CD8-positive, alpha-beta memory T cell (primary cell): ENCODE measurements at regions not wholly inside any gene's neighbourhood (a gene's known extent, or its start where the extent isn't known, plus 50 kb on each side); places are given as distances from the start of the nearest gene placed in this dataset.
"Not testable (repeated sequence)": the region's sequence is repeated elsewhere in the genome, so short reads cannot be mapped to it uniquely, and the experiment has no call there.

Source experiments
- CTCF ChIA-PET: fragments of 350-600 bp; sonication (Branson Sonifier 250); formaldehyde crosslinking; loops from one replicate; lab custom pipeline; 2021; ENCODE audit warnings: antibody characterized with exemption; lab: Charles Lee
- POLR2A ChIA-PET: fragments of 350-600 bp; sonication (Branson Sonifier 250); formaldehyde crosslinking; loops from one replicate; lab custom pipeline; 2021; ENCODE audit warnings: antibody characterized with exemption; lab: Charles Lee
- DNase-seq, 5 donors: peaks; one replicate each; pipeline versions ENCODE4 v3.0.0 to v3.0.0-alpha.2; 2020 to 2022; ENCODE audit warnings: mixed read lengths in 1 of 5
- H3K27ac ChIP-seq: one replicate; pipeline ENCODE4 v1.7.0; 2013; ENCODE audit warnings: low read depth, mild to moderate bottlenecking, low read length, moderate library complexity
- H3K27me3 ChIP-seq: 2 replicates; pipeline ENCODE4 v1.7.0; 2013; ENCODE audit warnings: low read length, mild to moderate bottlenecking; ENCODE audit not compliant: insufficient read depth, poor library complexity, severe bottlenecking
- H3K36me3 ChIP-seq: 2 replicates; pipeline ENCODE4 v1.7.0; 2013; ENCODE audit warnings: mild to moderate bottlenecking, low read length, moderate library complexity; ENCODE audit not compliant: insufficient read depth
- H3K4me1 ChIP-seq: 2 replicates; pipeline ENCODE4 v1.7.0; 2013; ENCODE audit warnings: mild to moderate bottlenecking, low read length, moderate library complexity; ENCODE audit not compliant: insufficient read depth
- H3K4me3 ChIP-seq: 2 replicates; pipeline ENCODE4 v1.7.0; 2013; ENCODE audit warnings: mild to moderate bottlenecking, low read length
- H3K9me3 ChIP-seq: 2 replicates; pipeline ENCODE4 v1.7.0; 2013; ENCODE audit warnings: mild to moderate bottlenecking, low read length
- H3K27ac Mint-ChIP-seq, 8 donors: one replicate each; pipeline ENCODE4 v1.8.0; 2020 to 2021; ENCODE audit warnings: mixed read lengths in 8 of 8, mild to moderate bottlenecking in 6 of 8, inconsistent platforms in 3 of 8, moderate library complexity in 3 of 8
- H3K27me3 Mint-ChIP-seq, 2 donors: one replicate each; pipeline ENCODE4 v1.8.0; 2020 to 2021; ENCODE audit warnings: mixed read lengths in 2 of 2, mild to moderate bottlenecking in 1 of 2, moderate library complexity in 1 of 2
- H3K36me3 Mint-ChIP-seq, 3 donors: one replicate each; pipeline ENCODE4 v1.8.0; 2020 to 2021; ENCODE audit warnings: mixed read lengths in 3 of 3, inconsistent platforms in 1 of 3, mild to moderate bottlenecking in 1 of 3
- H3K4me1 Mint-ChIP-seq, 3 donors: one replicate each; pipeline ENCODE4 v1.8.0; 2020 to 2021; ENCODE audit warnings: mixed read lengths in 3 of 3, inconsistent platforms in 1 of 3, mild to moderate bottlenecking in 1 of 3
- H3K4me3 Mint-ChIP-seq, 7 donors: one replicate each; pipeline ENCODE4 v1.8.0; 2020 to 2021; ENCODE audit warnings: mixed read lengths in 7 of 7, mild to moderate bottlenecking in 6 of 7, moderate library complexity in 4 of 7, inconsistent platforms in 2 of 7
- H3K9me3 Mint-ChIP-seq, 5 donors: one replicate each; pipeline ENCODE4 v1.8.0; 2020 to 2022; ENCODE audit warnings: mixed read lengths in 5 of 5, mild to moderate bottlenecking in 3 of 5, moderate library complexity in 2 of 5, inconsistent platforms in 1 of 5

GRCh38 chr13:105841286-105841685, 694.2 kb downstream of the EFNB2 start:
- DNase-seq, result no peak
- ChIA-PET CTCF (no interaction called here), POLR2A (no interaction called here)
- no peak overlapping the region for H3K27ac ChIP-seq
- peaks cover 0 to 6% (median 1%) of the 10 kb centered on the region in 5 donors for H3K9me3 Mint-ChIP-seq
- H3K4me3 ChIP-seq, result no peak overlapping the region
- H3K4me3 Mint-ChIP-seq, result no peak overlapping the region
- no peaks in the 10 kb centered on the region for H3K27me3 ChIP-seq
- no peaks in the 10 kb centered on the region for H3K4me1 Mint-ChIP-seq
- H3K4me1 ChIP-seq, result no peaks in the 10 kb centered on the region
- H3K27me3 Mint-ChIP-seq, result no peaks in the 10 kb centered on the region
- no peak overlapping the region for H3K27ac Mint-ChIP-seq
- H3K9me3 ChIP-seq, result no peaks in the 10 kb centered on the region
- no peaks in the 10 kb centered on the region for H3K36me3 ChIP-seq
- no peaks in the 10 kb centered on the region for H3K36me3 Mint-ChIP-seq

GRCh38 chr13:105838231-105838630, 697.2 kb downstream of the EFNB2 start:
- Mint-ChIP-seq H3K4me1 (no peaks in the 10 kb centered on the region), H3K27ac (no peak overlapping the region), H3K9me3 (peaks cover 0 to 4% (median 0%) of the 10 kb centered on the region in 5 donors), H3K36me3 (no peaks in the 10 kb centered on the region), H3K27me3 (no peaks in the 10 kb centered on the region), H3K4me3 (no peak overlapping the region)
- H3K9me3 ChIP-seq, result no peaks in the 10 kb centered on the region
- no peaks in the 10 kb centered on the region for H3K27me3 ChIP-seq
- CTCF ChIA-PET, result no interaction called here
- no peak overlapping the region for H3K4me3 ChIP-seq
- H3K27ac ChIP-seq, result no peak overlapping the region
- no peaks in the 10 kb centered on the region for H3K4me1 ChIP-seq
- no peak for DNase-seq
- POLR2A ChIA-PET, result no interaction called here
- H3K36me3 ChIP-seq, result no peaks in the 10 kb centered on the region

DNA sequence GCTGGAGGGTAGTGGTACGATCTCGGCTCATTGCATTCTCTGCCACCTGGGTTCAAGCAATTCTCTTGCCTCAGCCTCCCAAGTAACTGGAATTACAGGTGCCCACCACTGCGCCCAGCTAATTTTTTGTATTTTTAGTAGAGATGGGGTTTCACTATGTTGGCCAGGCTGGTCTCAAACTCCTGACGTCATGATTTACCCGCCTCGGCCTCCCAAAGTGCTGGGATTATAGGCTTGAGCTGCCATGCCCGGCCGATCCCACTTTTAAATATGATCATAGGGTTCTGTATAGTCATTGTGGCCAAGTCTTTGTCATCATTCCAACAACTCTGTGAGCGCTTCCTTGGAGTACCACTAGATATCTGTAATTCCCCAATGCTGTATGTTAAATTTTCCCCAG, 698.2 kb downstream of the EFNB2 start:
- H3K9me3 Mint-ChIP-seq, H3K4me3 ChIP-seq, H3K27me3 ChIP-seq, DNase-seq, H3K27ac ChIP-seq, CTCF ChIA-PET, H3K4me1 ChIP-seq, H3K4me3 Mint-ChIP-seq, H3K27ac Mint-ChIP-seq, POLR2A ChIA-PET, H3K36me3 ChIP-seq, H3K9me3 ChIP-seq, H3K36me3 Mint-ChIP-seq, H3K4me1 Mint-ChIP-seq, H3K27me3 Mint-ChIP-seq: not testable (repeated sequence)

GRCh38 chr13:105830821-105831220, 704.6 kb downstream of the EFNB2 start:
- Histone ChIP-seq H3K27me3 (no peaks in the 10 kb centered on the region), H3K9me3 (no peaks in the 10 kb centered on the region), H3K27ac (no peak overlapping the region), H3K4me1 (no peaks in the 10 kb centered on the region), H3K36me3 (no peaks in the 10 kb centered on the region), H3K4me3 (no peak overlapping the region)
- H3K4me3 Mint-ChIP-seq, result no peak overlapping the region
- no peak for DNase-seq
- H3K27ac Mint-ChIP-seq, result no peak overlapping the region
- ChIA-PET CTCF (no interaction called here), POLR2A (no interaction called here)
- no peaks in the 10 kb centered on the region for H3K36me3 Mint-ChIP-seq
- H3K4me1 Mint-ChIP-seq, result no peaks in the 10 kb centered on the region
- H3K27me3 Mint-ChIP-seq, result no peaks in the 10 kb centered on the region
- H3K9me3 Mint-ChIP-seq, result peaks cover 0 to 6% (median 0%) of the 10 kb centered on the region in 5 donors

DNA sequence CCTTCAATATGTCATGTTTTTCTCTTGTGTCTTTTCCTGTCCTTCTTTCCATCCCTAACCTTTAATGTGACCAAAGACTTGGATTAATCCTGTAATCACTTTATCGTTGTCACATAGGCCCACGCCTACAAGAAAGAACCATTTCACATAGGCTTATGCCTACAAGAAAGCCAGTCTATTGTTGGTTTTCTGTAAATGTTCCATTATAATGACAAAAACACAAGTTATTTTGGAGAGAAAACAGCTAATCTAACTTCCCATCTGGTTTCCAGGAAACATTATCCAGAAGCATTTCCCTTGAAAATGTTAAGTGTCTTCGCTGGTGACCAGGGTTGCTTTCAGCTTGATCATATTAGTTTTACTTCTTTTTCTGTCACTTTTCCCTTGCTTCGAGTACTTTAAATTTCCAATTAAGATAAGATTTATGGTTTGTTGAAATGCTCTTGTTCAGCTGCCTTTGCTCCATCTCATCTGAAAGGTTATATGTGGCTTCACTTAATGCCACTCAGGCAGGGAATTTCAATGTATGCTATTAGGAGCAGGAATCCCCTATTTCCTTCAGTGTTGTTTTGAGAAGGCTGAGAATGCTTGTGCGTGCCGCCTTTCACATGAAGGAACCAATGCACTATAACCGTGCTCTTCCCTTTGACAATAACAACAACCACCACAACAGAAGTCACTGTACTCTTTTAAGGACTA, 708.2 kb downstream of the EFNB2 start:
- ChIA-PET CTCF (no interaction called here), POLR2A (no interaction called here)
- no peaks in the 10 kb centered on the region for H3K36me3 Mint-ChIP-seq
- no peaks in the 10 kb centered on the region for H3K27me3 ChIP-seq
- H3K27ac ChIP-seq, result no peak overlapping the region
- peaks cover 0 to 5% (median 0%) of the 10 kb centered on the region in 5 donors for H3K9me3 Mint-ChIP-seq
- no peaks in the 10 kb centered on the region for H3K36me3 ChIP-seq
- H3K4me1 ChIP-seq, result no peaks in the 10 kb centered on the region
- H3K9me3 ChIP-seq, result no peaks in the 10 kb centered on the region
- H3K4me3 Mint-ChIP-seq, result no peak overlapping the region
- H3K4me1 Mint-ChIP-seq, result no peaks in the 10 kb centered on the region
- no peaks in the 10 kb centered on the region for H3K27me3 Mint-ChIP-seq
- no peak overlapping the region for H3K27ac Mint-ChIP-seq
- H3K4me3 ChIP-seq, result no peak overlapping the region
- DNase-seq, result no peak

DNA sequence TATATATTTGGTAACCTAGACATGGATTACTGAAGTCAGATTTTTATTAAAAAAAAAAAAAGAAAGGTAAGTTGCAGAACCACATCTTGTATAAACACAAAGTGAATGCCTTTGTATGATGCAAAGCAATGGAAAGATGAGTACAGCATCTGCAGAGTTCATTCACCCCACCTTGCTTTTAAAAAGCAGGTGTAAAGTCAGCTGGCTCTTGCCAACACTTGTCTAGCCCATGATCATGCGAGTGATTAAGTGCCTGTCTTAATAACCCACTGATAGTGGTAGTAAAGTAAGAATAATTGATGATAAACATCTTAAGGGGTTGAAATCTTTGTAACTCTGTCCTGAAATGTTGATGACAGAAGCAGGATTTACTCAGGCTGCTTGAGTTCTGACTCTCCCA, 710.4 kb downstream of the EFNB2 start:
- Histone ChIP-seq H3K36me3 (no peaks in the 10 kb centered on the region), H3K27me3 (no peaks in the 10 kb centered on the region), H3K9me3 (no peaks in the 10 kb centered on the region), H3K4me1 (no peaks in the 10 kb centered on the region), H3K27ac (no peak overlapping the region), H3K4me3 (no peak overlapping the region)
- ChIA-PET CTCF (no interaction called here), POLR2A (no interaction called here)
- no peaks in the 10 kb centered on the region for H3K36me3 Mint-ChIP-seq
- H3K4me1 Mint-ChIP-seq, result no peaks in the 10 kb centered on the region
- no peak overlapping the region for H3K4me3 Mint-ChIP-seq
- H3K27me3 Mint-ChIP-seq, result no peaks in the 10 kb centered on the region
- DNase-seq, result no peak
- peaks cover 0 to 5% (median 0%) of the 10 kb centered on the region in 5 donors for H3K9me3 Mint-ChIP-seq
- no peak overlapping the region for H3K27ac Mint-ChIP-seq

DNA sequence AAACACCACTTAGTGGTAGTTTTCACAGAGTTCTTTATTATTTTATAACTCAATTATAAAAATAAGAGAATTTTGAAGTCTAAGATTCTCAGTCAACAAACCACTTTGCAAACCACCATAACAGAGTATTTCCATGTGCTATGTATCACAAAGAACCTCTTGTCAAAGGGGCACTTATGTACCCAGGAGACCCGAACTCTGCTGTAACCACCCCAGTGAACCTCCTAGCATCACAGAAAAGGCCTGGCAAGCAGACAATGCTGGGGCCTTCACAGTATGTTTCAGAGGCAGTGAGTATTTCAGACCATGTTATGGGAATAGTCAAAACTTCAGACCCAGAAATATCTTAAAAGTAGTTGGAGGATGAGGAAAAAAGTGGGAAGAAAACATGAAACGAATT, 714.1 kb downstream of the EFNB2 start:
- CTCF ChIA-PET, result no interaction called here
- POLR2A ChIA-PET, result no interaction called here

GRCh38 chr13:105820415-105820814, 715.0 kb downstream of the EFNB2 start:
- Mint-ChIP-seq H3K36me3 (no peaks in the 10 kb centered on the region), H3K27ac (no peak overlapping the region), H3K27me3 (peaks cover 0 to 2% of the 10 kb centered on the region in 2 donors), H3K9me3 (peaks cover 0 to 4% (median 1%) of the 10 kb centered on the region in 5 donors), H3K4me1 (no peaks in the 10 kb centered on the region), H3K4me3 (no peak overlapping the region)
- no peaks in the 10 kb centered on the region for H3K9me3 ChIP-seq
- H3K4me1 ChIP-seq, result no peaks in the 10 kb centered on the region
- no peak overlapping the region for H3K4me3 ChIP-seq
- H3K27ac ChIP-seq, result no peak overlapping the region
- H3K27me3 ChIP-seq, result no peaks in the 10 kb centered on the region
- DNase-seq, result no peak
- ChIA-PET CTCF (no interaction called here), POLR2A (no interaction called here)
- no peaks in the 10 kb centered on the region for H3K36me3 ChIP-seq

More for the DNA sequence above, 714.1 kb downstream of the EFNB2 start:
- no peak overlapping the region for H3K27ac ChIP-seq
- Mint-ChIP-seq H3K4me1 (no peaks in the 10 kb centered on the region), H3K36me3 (no peaks in the 10 kb centered on the region), H3K4me3 (no peak overlapping the region), H3K27ac (no peak overlapping the region), H3K27me3 (peaks cover 0 to 2% of the 10 kb centered on the region in 2 donors), H3K9me3 (peaks cover 0 to 4% (median 2%) of the 10 kb centered on the region in 5 donors)
- DNase-seq, result no peak
- H3K36me3 ChIP-seq, result no peaks in the 10 kb centered on the region
- H3K4me1 ChIP-seq, result no peaks in the 10 kb centered on the region
- no peaks in the 10 kb centered on the region for H3K27me3 ChIP-seq
- H3K9me3 ChIP-seq, result no peaks in the 10 kb centered on the region
- H3K4me3 ChIP-seq, result no peak overlapping the region
